HG02973 (cell line): ENCODE measurements at regions not wholly inside any gene's neighbourhood (a gene's known extent, or its start where the extent isn't known, plus 50 kb on each side); places are given as distances from the start of the nearest gene placed in this dataset.

Experiments used
- ATAC-seq: cut with Tn5 transposase; IDR thresholded peaks from one replicate; pipeline ENCODE4 v1.9.1; 2021; ENCODE audit warnings: moderate library complexity; ENCODE audit not compliant: unreplicated experiment

DNA sequence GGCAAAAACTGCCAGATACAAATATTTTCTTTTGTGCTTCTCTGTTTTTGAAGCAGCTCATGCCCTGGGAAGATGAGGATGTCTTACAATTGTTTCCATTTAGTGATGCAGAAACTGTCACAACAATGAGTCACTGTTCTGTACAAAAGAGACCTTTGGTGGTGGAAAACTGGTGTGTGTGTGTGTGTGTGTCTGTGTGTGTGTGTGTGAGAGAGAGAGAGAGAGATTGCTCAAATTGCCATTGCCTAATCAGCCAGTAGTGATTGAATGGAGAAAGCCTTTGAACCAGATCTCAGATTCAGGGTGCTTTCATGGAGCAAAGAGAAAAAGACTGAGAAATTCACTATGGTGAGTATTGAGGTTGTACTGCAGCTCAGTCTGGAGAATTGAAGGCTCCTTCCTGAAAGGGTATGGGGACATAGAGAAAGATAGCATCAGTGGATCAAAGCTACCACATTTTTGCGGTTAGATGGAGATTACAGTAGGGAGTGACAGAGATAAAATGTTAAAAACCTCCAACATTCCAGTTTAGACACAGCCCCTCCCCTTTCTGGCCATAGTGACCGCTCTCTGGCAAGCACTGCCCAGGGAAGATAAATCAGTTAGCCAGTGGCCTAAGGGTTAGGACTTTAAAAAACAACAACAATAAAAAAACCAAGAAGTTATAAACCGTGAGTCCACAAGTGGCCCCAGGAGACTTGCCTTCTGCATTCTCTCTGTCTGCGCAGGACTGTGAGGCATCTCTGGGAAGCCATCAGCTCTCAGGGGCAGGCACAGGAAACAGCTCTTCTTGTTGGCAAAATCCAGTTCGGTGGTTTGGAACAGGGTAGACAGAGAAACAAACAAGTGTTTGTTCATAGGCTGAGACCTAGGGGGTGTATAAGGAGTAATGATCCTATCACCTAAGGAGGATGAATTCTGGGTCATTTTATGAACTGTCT, 406.5 kb downstream of the DUSP10 start:
- ATAC-seq, result no peak

GRCh38 chr1:221336126-221336525, 405.8 kb downstream of the DUSP10 start:
- ATAC-seq, result no peak

DNA sequence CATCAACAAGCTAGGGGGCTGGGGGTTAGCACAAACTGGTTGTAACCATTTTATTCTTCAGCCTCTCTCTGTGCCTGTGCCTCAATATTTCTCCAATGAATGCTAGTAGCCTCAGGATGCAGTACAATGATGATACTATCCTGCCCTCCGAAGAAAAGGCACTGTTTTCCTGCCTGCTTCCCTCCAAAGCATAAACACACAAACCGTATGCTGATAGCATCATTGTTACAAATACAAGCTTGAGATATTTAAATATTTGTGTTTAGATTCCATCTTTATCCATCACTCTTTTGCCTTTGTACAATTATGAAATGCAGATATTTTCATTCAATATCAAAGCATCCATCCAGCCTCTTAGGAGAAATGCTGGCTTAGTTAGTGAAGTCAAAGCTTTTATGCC, 404.8 kb downstream of the DUSP10 start:
- ATAC-seq, result no peak

- ATAC-seq, result no peak
These were observed 398.8 kb downstream of the DUSP10 start for GRCh38 chr1:221343136-221343535.

DNA sequence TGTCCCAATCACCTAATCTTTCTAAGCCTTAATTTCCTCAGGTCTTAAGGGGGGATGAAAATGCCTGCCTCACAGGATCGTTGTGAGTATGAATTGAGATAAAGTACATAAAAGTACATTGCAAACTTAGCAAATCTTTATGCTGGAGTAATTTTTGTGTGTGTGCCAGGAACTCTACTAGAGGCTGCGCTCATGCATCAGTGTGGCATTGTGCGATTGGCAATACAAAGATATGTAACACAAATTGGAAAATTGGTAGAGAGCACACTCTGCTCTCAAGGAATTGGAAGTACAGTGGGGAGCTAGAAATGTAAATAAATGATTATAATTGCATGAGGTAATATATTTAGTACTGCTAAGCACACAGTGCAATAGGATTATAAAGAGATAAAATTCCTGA, 398.3 kb downstream of the DUSP10 start:
- ATAC-seq, result no peak

GRCh38 chr1:221344693-221345092, 397.2 kb downstream of the DUSP10 start:
- no peak for ATAC-seq

- ATAC-seq, result no peak
These were observed 394.2 kb downstream of the DUSP10 start for GRCh38 chr1:221347706-221348105.

GRCh38 chr1:221350091-221350490, 391.8 kb downstream of the DUSP10 start:
- ATAC-seq, result no peak

GRCh38 chr1:221356693-221357092, 385.2 kb downstream of the DUSP10 start:
- ATAC-seq, result no peak

DNA sequence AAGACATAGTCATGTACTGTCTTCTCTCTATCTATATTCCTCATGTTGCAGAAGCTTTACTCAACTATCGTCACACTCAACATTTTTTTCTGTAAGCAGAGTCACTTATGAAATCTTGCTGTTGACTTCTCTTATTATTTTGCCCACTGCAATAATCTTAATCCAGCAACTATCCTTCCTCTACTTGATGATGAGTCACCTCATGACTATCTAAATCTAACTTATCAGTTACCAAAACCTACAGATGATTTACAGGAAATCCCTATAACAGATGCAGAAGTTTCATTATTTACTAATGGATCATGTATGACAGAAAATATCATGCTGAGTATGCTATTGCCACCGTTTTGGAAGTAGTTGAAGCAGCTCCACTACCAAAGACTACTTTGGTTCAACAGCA, 378.9 kb downstream of the DUSP10 start:
- ATAC-seq, result peak; percentile 82

GRCh38 chr1:221366495-221367110, 375.3 kb downstream of the DUSP10 start:
- no peak for ATAC-seq

- ATAC-seq, result no peak
These were observed 370.2 kb downstream of the DUSP10 start for GRCh38 chr1:221371705-221372104.

- no peak for ATAC-seq
These were observed 368.1 kb downstream of the DUSP10 start for GRCh38 chr1:221373795-221374194.

DNA sequence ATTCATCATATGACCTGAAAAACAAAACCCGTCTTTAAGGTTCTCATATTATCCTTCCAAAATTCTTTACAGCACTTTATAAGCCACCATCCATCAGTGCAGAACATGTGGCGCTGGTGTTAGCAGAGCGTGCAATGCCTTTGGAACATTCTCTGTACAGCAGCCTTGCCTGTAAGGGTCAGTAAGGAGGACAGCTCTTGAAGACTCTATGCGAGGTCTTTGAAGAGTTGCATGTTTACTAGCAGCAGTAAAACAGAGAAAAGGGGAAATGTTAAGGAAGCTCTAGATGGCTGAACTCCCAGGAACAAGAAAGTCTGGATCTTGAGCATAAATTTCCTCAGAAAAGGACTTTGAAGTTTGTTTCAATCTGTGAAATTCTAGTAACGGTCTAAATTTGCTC, 365.6 kb downstream of the DUSP10 start:
- no peak for ATAC-seq

DNA sequence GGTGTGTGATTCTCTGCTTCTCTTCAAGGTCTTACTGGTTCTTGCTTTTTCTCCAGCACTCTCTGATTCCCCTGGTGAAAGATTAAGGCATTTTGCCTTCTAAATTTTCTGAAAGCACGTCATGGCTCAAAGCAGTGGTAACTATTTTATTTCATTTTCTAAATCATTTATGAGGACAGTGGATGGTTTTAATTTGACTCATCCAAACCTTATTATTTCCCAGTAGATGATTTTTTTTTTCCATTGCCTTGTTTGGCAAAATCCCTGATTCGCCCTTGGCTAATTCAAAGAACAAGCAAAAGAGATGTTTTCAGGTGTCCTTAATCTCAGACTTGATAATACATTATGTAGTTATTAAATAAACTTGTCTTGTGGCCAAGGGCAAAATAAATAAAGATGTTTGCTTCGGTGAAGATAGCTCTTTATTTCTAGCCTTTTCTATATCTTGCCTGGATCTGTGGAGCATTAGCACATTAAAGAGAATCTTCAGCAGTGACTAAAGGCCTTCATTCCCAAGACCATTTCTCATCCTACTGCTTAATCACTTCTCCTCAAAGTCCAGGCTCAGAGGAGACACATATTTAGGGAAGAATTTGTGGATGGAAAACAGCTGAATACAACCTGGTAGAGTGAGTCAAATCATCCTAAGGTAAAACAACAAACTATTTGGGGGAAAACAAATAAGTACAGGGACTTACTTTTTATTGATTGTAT, 359.8 kb downstream of the DUSP10 start:
- no peak for ATAC-seq

DNA sequence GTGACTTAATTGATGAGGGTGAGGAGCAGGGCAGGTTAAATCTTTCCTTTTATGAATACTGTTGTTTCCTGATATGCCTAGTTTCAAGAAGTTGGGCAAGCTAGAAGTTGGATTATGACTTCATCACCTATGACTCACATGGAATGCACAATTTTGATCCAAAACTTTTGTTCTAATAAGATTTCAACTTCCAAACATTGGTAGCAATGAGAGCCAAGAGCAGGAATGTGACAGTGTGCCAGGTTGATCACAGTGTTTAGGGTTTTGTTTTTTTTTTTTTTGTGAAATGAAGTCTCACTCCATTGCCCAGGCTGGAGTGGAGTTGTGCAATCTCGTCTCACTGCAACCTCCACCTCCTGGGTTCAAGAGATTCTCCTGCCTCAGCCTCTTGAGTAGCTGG, 349.4 kb downstream of the DUSP10 start:
- ATAC-seq, result no peak

DNA sequence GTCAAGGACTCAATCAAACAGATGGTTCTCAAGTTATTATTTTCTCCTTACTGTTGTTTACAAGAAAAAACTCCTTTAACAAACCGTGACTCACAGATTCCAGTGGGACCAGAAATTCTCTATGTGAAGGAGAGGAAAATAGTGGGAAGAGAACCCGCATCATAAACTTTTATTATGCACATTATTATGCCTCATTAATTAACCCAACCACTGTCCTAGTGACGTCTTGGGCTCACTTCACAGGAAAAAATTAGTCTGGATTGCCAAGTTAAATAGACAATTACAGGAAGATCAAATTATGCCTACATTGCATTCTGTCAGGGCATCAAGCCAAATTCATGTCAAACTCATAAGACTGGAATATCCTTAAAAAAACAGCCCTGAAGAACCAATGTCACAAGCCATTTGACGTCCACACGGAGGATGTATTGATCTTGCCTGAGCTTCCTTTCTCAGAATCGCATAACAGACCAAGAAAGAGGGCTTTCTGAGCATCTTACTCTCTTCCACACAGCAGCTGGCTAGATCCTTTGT, 347.8 kb downstream of the DUSP10 start:
- no peak for ATAC-seq

- no peak for ATAC-seq
These were observed 345.4 kb downstream of the DUSP10 start for GRCh38 chr1:221396526-221396925.

- ATAC-seq, result no peak
These were observed 344.7 kb downstream of the DUSP10 start for GRCh38 chr1:221397141-221397540.

DNA sequence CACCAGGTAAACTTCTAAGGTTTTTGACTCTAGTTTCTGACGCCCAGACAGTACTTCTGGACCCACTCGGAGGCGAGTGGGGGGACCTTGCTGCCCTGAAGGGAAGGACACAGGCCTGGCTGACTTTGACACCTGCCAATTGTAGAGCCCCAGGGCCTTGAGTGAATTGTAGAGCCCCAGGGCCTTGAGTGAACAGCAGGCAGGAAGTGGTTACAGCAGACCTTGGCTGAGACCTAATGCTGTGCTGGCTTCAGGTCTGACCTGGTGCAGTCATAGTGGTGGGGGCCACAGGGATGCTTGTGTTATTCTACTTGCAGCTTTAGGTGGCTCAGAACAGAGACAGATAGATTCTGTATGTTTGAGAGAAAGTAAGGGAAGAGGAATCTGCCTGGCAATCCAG, 344.3 kb downstream of the DUSP10 start:
- ATAC-seq, result no peak

DNA sequence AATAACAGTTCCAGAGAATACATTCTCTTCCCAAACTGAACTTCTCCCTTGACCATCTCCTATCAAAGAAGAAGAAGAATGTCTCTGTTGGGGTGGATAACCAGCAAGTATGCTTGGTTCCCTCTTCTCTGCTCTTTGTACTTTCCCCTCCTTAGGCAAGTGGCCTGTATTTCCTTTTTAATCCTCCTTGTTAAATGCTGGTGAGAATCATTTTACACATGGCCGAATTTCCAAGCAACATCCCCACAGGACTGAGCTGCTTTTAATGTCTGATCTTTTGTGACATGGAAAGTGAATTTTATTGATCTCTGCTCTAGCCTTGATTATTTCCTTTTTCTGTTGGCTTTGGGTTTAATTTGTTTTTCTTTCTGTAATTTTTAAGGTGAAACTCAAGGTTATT, 336.7 kb downstream of the DUSP10 start:
- no peak for ATAC-seq
